Panc1 (cell line): ENCODE measurements at regions not wholly inside any gene's neighbourhood (a gene's known extent, or its start where the extent isn't known, plus 50 kb on each side); places are given as distances from the start of the nearest gene placed in this dataset.

Source experiments
- SIN3A ChIP-seq: IDR thresholded peaks from 2 replicates; pipeline ENCODE4 v1.6.1; 2012; ENCODE audit warnings: low read depth, mild to moderate bottlenecking, low read length, moderate library complexity, borderline replicate concordance; ENCODE audit not compliant: insufficient read depth
- TF ChIP-seq, protein P1 (sequence below): fragments of 450-650 bp; IDR thresholded peaks from 2 replicates; pipeline ENCODE4 v1.5.1; 2017; ENCODE audit warnings: mild to moderate bottlenecking
- TF ChIP-seq, protein P2 (sequence below), 2 experiments: IDR thresholded peaks; 2 replicates each; pipeline ENCODE4 v1.6.1; 2011 to 2012; ENCODE audit warnings: low read depth in 2 of 2, control low read depth in 1 of 2, low read length in 1 of 2, mild to moderate bottlenecking in 1 of 2, moderate library complexity in 1 of 2; ENCODE audit not compliant: insufficient read depth in 1 of 2

DNA sequence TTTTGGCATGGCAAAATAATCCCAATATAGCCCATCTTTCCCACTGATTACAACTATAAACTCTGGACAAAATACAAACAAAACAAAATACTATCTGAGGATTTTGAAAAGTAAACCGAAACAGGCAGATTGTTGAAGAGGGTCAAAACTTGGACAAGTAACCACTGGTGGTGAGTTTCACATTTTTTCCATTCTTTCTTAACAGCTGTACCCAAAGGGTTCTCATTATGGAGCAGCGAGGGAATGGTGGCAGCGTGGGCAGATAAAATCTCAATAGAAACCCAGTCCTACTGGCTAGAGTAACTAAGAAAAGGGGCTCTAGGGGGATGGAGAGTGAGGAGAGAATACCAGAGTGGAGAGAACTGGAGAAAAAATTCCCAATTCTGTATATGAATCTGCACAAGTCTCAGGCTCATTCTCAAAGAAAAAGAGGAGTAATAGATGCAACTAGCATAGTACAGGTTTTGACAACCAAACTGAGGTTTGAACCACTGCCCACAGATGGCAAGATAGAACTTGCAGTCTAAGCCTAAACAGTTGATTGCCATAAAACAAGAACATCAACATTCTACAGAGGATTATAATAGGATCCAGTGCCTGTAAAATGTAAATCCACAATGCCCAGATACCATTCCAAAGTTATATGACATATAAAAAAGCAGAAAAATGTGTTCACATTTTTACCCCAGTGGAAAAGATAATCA lies 284.5 kb downstream of the KCNRG start:
- TF ChIP-seq, protein P1, sequence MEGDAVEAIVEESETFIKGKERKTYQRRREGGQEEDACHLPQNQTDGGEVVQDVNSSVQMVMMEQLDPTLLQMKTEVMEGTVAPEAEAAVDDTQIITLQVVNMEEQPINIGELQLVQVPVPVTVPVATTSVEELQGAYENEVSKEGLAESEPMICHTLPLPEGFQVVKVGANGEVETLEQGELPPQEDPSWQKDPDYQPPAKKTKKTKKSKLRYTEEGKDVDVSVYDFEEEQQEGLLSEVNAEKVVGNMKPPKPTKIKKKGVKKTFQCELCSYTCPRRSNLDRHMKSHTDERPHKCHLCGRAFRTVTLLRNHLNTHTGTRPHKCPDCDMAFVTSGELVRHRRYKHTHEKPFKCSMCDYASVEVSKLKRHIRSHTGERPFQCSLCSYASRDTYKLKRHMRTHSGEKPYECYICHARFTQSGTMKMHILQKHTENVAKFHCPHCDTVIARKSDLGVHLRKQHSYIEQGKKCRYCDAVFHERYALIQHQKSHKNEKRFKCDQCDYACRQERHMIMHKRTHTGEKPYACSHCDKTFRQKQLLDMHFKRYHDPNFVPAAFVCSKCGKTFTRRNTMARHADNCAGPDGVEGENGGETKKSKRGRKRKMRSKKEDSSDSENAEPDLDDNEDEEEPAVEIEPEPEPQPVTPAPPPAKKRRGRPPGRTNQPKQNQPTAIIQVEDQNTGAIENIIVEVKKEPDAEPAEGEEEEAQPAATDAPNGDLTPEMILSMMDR = no peak
- TF ChIP-seq SIN3A = no peak
- TF ChIP-seq, protein P2, sequence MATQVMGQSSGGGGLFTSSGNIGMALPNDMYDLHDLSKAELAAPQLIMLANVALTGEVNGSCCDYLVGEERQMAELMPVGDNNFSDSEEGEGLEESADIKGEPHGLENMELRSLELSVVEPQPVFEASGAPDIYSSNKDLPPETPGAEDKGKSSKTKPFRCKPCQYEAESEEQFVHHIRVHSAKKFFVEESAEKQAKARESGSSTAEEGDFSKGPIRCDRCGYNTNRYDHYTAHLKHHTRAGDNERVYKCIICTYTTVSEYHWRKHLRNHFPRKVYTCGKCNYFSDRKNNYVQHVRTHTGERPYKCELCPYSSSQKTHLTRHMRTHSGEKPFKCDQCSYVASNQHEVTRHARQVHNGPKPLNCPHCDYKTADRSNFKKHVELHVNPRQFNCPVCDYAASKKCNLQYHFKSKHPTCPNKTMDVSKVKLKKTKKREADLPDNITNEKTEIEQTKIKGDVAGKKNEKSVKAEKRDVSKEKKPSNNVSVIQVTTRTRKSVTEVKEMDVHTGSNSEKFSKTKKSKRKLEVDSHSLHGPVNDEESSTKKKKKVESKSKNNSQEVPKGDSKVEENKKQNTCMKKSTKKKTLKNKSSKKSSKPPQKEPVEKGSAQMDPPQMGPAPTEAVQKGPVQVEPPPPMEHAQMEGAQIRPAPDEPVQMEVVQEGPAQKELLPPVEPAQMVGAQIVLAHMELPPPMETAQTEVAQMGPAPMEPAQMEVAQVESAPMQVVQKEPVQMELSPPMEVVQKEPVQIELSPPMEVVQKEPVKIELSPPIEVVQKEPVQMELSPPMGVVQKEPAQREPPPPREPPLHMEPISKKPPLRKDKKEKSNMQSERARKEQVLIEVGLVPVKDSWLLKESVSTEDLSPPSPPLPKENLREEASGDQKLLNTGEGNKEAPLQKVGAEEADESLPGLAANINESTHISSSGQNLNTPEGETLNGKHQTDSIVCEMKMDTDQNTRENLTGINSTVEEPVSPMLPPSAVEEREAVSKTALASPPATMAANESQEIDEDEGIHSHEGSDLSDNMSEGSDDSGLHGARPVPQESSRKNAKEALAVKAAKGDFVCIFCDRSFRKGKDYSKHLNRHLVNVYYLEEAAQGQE (IDR thresholded peaks at IDR 0.05; ENCODE audit: insufficient read depth in 1 of 2, low read depth in 2 of 2, low read length in 1 of 2) = no peak
